ENCODE measurements at regions not wholly inside any gene's neighbourhood (a gene's known extent, or its start where the extent isn't known, plus 50 kb on each side); places are given as distances from the start of the nearest gene placed in this dataset.
"Not testable (repeated sequence)": the region's sequence is repeated elsewhere in the genome, so short reads cannot be mapped to it uniquely, and the experiment has no call there.

DNA sequence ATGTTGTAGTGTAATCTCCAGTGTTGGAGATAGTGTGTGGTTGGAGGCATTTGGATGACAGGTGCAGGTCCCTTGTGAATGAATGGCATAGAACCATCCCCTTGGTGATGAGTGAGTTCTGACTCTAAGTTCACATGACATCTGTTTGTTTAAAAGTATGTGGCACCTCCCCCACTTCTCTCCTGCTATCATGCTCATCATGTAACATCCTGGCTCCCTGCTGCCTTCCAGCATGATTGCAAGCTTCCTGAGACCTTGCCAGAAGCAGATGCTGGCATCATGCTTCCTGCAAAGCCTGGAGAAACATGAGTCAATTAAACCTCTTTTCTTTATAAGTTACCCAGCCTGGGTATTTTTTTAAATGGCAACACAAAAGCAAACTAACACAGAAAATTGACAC, 499.0 kb upstream of the SEMA3D start:
- DNase-seq (ENCODE audit: low read depth in 1 of 2, low spot score in 1 of 2) = no peak
- TF ChIP-seq SPI1 (IDR thresholded peaks at IDR 0.05; ENCODE audit: borderline replicate concordance, low read depth) (no peak), POLR2AphosphoS5 (IDR thresholded peaks at IDR 0.05; ENCODE audit: low read depth) (no peak)
- TF ChIP-seq, protein P1, sequence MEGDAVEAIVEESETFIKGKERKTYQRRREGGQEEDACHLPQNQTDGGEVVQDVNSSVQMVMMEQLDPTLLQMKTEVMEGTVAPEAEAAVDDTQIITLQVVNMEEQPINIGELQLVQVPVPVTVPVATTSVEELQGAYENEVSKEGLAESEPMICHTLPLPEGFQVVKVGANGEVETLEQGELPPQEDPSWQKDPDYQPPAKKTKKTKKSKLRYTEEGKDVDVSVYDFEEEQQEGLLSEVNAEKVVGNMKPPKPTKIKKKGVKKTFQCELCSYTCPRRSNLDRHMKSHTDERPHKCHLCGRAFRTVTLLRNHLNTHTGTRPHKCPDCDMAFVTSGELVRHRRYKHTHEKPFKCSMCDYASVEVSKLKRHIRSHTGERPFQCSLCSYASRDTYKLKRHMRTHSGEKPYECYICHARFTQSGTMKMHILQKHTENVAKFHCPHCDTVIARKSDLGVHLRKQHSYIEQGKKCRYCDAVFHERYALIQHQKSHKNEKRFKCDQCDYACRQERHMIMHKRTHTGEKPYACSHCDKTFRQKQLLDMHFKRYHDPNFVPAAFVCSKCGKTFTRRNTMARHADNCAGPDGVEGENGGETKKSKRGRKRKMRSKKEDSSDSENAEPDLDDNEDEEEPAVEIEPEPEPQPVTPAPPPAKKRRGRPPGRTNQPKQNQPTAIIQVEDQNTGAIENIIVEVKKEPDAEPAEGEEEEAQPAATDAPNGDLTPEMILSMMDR (IDR thresholded peaks at IDR 0.05; ENCODE audit: insufficient read depth, low read length) = no peak
- Histone ChIP-seq H3K4me3 (replicated peaks; ENCODE audit: insufficient read depth, low read length) (no peak overlapping the region), H3K27me3 (ENCODE audit: insufficient read depth, poor library complexity, severe bottlenecking) (no peaks in the 10 kb centered on the region), H3K27ac (replicated peaks) (no peak overlapping the region)

DNA sequence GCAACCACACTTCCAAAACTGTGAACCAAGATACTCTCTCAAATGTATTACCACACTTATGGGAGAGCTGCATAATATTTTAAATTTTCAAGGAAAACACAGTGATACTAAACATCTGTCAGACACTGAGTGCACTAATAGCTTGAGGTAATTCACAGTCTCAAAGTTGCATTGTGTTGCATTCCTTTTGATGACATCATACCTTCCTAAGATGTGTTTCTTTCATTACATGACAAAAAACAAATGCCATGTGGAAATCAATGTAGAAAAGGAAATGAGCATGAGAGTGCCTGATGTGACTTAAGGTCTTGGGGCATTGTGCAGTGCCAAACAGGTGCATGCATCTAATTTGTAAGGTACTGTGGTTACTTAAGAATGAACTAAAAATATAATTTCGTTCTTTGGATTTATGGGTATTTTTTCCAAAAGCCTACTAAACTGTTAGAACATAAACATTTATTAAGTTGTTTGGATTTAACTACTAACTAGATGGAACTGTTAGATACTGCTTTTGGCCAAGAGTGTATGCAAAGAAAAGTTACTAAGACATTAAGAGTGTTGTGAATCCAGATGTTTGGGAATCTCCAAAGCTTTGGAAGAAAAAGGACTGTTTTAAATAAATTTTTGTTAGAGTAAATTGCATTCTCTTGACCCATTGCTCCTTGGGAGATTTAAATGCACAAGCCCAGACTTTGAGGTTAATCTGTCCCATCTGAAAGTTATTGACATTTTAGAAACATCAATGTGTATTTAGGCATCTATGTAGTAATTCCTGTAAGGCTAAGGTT, 496.2 kb upstream of the SEMA3D start:
- H3K27me3 ChIP-seq (ENCODE audit: insufficient read depth, poor library complexity, severe bottlenecking) = no peaks in the 10 kb centered on the region
- TF ChIP-seq SPI1 (IDR thresholded peaks at IDR 0.05; ENCODE audit: borderline replicate concordance, low read depth) (no peak), GABPA (IDR thresholded peaks at IDR 0.05; ENCODE audit: low read depth) (no peak), POLR2AphosphoS5 (IDR thresholded peaks at IDR 0.05; ENCODE audit: low read depth) (no peak)
- TF ChIP-seq, protein P1 (IDR thresholded peaks at IDR 0.05; ENCODE audit: insufficient read depth, low read length) = no peak
- TF ChIP-seq, protein P2, sequence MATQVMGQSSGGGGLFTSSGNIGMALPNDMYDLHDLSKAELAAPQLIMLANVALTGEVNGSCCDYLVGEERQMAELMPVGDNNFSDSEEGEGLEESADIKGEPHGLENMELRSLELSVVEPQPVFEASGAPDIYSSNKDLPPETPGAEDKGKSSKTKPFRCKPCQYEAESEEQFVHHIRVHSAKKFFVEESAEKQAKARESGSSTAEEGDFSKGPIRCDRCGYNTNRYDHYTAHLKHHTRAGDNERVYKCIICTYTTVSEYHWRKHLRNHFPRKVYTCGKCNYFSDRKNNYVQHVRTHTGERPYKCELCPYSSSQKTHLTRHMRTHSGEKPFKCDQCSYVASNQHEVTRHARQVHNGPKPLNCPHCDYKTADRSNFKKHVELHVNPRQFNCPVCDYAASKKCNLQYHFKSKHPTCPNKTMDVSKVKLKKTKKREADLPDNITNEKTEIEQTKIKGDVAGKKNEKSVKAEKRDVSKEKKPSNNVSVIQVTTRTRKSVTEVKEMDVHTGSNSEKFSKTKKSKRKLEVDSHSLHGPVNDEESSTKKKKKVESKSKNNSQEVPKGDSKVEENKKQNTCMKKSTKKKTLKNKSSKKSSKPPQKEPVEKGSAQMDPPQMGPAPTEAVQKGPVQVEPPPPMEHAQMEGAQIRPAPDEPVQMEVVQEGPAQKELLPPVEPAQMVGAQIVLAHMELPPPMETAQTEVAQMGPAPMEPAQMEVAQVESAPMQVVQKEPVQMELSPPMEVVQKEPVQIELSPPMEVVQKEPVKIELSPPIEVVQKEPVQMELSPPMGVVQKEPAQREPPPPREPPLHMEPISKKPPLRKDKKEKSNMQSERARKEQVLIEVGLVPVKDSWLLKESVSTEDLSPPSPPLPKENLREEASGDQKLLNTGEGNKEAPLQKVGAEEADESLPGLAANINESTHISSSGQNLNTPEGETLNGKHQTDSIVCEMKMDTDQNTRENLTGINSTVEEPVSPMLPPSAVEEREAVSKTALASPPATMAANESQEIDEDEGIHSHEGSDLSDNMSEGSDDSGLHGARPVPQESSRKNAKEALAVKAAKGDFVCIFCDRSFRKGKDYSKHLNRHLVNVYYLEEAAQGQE (IDR thresholded peaks at IDR 0.05; ENCODE audit: insufficient replicate concordance, low read depth) = no peak
- no peak overlapping the region for H3K4me3 ChIP-seq (replicated peaks; ENCODE audit: insufficient read depth, low read length)
- DNase-seq (ENCODE audit: low read depth in 1 of 2, low spot score in 1 of 2) = no peak
- no peak overlapping the region for H3K27ac ChIP-seq (replicated peaks)

DNA sequence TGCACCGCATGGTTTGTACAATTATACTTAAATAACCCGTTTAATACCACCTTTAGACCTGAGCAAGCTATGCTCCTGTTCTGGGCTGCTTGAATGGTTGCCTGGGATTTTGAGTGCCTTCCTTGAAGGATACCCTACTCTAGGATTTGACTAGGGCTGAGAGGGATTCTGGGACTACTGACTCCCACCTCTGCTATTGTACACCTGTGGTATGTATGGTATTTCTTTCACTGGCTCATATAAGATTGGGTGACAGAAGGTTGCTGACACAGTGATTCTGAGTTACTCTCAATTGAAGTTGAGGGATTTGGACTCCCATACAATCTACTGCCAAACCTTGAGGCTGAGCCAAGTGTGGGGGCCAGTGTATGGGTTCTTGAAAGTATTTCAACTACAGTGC, 494.4 kb upstream of the SEMA3D start:
- TF ChIP-seq SPI1 (IDR thresholded peaks at IDR 0.05; ENCODE audit: borderline replicate concordance, low read depth) = no peak
- TF ChIP-seq, protein P2 (IDR thresholded peaks at IDR 0.05; ENCODE audit: insufficient replicate concordance, low read depth) = no peak
- no peak for TF ChIP-seq GABPA (IDR thresholded peaks at IDR 0.05; ENCODE audit: low read depth)
- no peak for TF ChIP-seq POLR2AphosphoS5 (IDR thresholded peaks at IDR 0.05; ENCODE audit: low read depth)
- TF ChIP-seq, protein P1 (IDR thresholded peaks at IDR 0.05; ENCODE audit: insufficient read depth, low read length) = no peak
- no peak overlapping the region for H3K27ac ChIP-seq (replicated peaks)
- H3K27me3 ChIP-seq (ENCODE audit: insufficient read depth, poor library complexity, severe bottlenecking) = no peaks in the 10 kb centered on the region
- DNase-seq (ENCODE audit: low read depth in 1 of 2, low spot score in 1 of 2) = no peak
- no peak overlapping the region for H3K4me3 ChIP-seq (replicated peaks; ENCODE audit: insufficient read depth, low read length)

DNA sequence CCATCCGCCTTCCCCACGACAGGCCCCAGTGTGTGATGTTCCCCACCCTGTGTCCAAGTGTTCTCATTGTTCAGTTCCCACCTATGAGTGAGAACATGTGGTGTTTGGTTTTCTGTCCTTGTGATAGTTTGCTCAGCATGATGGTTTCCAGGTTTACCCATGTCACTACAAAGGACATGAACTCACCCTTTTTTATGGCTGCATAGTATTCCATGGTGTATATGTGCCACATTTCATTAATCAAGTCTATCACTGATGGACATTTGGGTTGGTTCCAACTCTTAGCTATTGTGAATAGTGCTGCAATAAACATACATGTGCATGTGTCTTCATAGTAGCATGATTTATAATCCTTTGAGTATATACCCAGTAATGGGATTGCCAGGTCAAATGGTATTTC, 488.2 kb upstream of the SEMA3D start:
- DNase-seq (ENCODE audit: low read depth in 1 of 2, low spot score in 1 of 2); H3K27ac ChIP-seq (replicated peaks); H3K4me3 ChIP-seq (replicated peaks; ENCODE audit: insufficient read depth, low read length); H3K27me3 ChIP-seq (ENCODE audit: insufficient read depth, poor library complexity, severe bottlenecking): not testable (repeated sequence)

All from HL-60 (cell line).